GM18873 (cell line): ENCODE measurements at regions not wholly inside any gene's neighbourhood (a gene's known extent, or its start where the extent isn't known, plus 50 kb on each side); places are given as distances from the start of the nearest gene placed in this dataset.
"Not testable (repeated sequence)": the region's sequence is repeated elsewhere in the genome, so short reads cannot be mapped to it uniquely, and the experiment has no call there.

ENCODE experiments used
- ATAC-seq: cut with Tn5 transposase; IDR thresholded peaks from one replicate; pipeline ENCODE4 v1.9.1; 2021; ENCODE audit warnings: mild to moderate bottlenecking, moderate library complexity, moderate number of reproducible peaks; ENCODE audit not compliant: unreplicated experiment, low FRiP score

DNA sequence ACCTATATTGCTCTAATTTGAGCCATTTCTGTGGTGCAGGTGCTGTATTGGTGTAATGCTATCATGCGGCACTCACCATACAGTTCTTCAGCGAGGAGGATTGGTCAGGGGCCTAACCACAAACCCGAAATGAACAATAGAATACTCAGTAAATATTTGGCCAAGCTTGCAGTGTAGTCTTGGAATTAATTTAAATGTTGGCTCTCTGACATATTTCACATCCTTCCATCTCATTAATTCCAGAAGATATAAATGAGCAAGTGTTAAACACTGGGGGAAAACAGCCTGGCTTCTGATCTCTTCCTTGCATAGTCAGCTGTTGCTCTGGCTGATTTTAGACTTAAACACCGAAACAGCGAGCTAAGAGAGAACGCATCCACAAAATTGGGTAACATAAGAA, 663.1 kb upstream of the GHITM start:
- ATAC-seq, result no peak

GRCh38 chr10:83489161-83489560, 650.1 kb upstream of the GHITM start:
- no peak for ATAC-seq

- no peak for ATAC-seq
Observed at GRCh38 chr10:83492004-83492403, 647.3 kb upstream of the GHITM start.

DNA sequence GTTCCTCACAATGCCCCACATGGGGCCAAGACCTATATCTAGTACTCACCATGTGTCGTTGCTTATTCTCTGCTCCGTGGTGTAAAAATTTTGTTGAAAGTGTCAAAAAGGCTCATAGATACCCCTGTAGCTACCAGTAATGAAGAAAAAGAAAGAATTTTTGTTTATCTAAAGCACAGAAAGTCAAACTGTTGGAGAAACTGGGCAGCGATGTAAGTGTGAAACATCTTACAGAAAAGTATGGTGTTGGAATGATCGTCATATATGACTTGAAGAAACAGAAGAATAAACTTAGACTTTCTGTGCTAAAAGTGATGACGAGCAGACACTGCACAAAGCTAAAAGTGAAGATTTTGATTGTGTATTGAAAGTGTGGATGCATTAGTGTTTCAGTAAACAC, 626.6 kb upstream of the GHITM start:
- ATAC-seq, result no peak

DNA sequence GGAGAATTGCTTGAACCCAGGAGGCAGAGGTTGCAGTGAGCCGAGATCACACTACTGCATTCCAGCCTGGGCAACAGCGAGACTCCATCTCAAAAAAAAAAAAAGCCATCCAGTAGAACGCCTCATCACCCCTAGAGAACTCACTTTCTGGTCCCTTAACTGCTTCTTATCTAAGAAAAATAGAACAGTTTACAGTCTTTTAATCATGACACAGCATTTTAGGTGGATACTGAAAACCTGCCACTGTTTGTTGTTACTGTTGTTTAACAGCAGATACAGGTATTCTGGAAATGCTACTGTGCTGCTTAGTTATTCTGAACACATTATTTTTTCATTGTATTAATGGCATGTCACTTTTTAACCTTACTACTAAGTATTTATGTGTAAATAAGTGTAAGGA, 624.3 kb upstream of the GHITM start:
- no peak for ATAC-seq

- ATAC-seq, result no peak
Observed at GRCh38 chr10:83516788-83517187, 622.5 kb upstream of the GHITM start.

DNA sequence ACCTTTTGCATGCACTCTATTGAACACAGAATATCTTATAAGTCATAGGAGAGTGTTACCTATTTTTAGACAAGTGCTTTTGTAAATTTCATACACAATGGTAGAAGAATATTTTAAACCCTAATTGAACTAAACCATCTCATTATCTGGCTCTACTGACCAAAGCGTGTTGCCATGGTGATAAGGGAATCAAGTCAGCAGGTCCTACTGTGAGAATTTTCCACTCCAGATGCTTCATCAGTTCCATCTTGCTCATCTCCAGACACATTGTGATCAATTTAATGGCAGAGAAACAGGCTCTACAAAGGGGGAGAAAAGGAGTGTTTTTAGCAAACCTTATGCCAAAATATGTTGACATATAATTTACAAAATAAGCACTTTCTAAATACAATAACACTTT, 621.9 kb upstream of the GHITM start:
- ATAC-seq, result no peak

DNA sequence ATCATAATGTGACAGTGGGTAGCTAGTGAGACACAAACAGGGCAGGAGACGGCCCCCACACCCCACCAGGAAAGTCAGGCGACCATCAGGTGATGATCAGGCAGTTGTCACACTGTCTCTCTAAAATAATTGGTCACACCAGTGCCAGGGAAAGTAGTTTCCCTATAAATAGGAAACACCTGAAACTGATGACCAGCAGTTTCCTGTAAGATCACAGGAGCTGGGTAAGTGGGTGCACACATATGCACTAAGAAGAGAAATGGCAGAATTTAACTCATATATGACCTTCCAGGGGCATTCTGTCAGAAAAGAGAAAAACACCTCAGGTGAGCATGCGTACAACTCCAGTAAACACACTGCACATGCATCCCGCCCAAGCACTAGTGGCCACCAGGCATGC, 620.5 kb upstream of the GHITM start:
- no peak for ATAC-seq

- ATAC-seq, result not testable (repeated sequence)
Observed at GRCh38 chr10:83520386-83520785, 618.9 kb upstream of the GHITM start.

DNA sequence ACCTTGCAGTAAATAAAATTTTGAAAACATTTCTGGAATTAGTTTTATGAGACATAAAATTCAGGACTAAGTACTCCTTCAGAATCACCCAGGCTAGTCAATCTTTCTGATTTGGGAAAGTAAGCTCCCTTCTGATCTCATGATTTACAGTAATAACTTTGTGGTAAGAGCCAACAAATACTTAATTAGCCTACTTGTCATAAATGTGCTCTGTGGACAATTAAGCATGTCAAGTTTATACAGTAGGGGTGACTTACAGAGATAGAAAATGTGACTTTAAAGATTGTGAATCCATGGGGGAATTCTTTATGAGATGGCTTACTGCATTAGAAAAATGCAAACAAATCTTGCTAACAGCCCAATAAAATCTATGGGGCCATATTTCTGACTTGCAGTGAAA, 616.9 kb upstream of the GHITM start:
- ATAC-seq, result no peak

GRCh38 chr10:83522881-83523386, 616.4 kb upstream of the GHITM start:
- no peak for ATAC-seq

- ATAC-seq, result no peak
Observed at GRCh38 chr10:83527934-83528333, 611.4 kb upstream of the GHITM start.

DNA sequence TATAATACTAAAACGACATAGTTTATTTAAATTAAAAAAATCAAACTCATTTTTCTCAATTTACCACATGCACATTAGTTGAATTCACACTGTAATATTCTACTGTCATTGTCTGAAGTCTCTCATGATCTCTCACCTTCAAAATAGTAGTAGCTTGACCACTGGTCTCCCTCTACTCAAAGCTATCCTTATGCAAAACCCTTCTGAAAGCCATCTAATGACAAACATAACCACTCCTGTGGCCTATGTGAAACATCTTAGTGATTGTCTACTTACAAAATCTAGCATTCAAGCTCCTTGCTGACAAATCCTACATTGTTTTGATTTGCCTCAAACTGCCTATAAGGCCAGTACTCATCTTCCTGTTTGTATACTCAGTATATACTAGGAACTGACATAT, 606.0 kb upstream of the GHITM start:
- ATAC-seq, result peak; percentile 79

DNA sequence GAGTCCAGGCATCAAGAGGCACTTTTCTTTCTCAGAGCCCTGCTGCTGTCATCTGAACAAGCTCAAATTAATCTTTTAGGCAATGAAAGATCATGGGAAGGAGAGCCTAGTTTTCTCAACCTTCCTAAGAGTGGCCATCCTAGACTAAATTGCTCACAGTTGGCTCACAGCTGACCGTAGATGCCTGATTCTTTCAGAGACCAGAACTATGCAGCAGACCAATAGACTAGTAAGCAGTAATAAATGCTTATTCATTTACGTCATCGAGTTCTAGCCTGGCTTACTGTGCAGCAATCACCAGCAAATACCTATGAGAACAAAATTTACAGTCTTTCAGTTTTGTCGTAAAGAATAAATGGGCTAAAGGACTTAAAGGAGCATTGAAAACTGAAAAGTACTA, 602.9 kb upstream of the GHITM start:
- no peak for ATAC-seq

DNA sequence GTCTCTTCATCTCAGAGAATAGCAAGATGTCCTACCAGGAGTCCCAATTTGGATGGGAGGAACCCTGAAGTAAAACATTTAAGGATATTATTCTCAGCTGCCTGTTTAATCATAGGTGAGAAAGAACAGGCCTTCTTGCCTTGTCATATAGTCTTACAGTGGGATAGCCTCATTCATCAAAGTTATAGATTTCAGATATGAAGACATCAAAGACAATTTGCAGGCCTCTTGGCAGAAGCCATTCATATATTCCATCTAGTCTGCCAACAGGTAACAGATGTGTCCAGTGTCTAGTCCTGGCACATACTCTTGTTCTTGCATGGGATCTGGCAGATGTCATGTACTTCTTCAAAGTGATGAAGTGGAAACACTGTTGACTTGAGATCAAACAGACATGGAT, 601.3 kb upstream of the GHITM start:
- no peak for ATAC-seq

DNA sequence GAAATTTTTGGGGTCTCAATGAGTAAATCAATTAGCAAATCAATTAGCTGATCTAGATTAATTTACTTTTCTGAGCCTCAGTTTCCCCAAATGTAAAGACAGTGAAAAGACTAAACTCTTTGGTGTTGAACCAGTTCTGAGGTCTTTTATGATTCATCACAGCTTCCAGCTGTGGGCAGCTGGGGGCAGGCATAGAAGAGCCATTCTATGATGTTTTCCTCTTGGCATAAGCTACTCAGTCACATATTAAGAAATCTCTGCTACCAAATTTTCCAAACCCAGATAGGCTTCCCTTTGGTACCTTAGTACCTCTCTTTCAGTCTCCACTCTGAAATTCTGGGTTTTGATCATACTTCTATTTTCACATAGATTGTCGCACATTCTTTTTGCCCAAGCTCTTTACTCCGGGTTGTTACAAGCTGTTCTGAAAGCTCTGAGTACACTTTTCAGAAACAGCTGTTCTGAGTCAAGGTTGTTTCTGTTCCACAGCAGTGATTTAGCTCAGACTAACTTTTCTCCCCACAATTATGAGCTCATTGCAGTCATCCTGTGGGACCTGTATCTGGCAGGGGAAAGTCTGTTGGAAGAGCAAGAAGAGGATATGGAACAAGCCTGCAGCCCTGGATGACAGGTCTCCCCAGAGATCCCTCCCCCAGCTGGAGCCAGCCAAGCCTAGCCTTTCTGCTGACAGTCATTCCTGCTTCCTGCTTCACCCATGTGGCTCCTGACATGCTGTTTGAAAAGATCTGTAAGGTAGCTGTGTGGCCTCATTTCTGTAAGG, 599.6 kb upstream of the GHITM start:
- ATAC-seq, result peak; percentile 72

GRCh38 chr10:83541046-83541445, 598.3 kb upstream of the GHITM start:
- ATAC-seq, result no peak

DNA sequence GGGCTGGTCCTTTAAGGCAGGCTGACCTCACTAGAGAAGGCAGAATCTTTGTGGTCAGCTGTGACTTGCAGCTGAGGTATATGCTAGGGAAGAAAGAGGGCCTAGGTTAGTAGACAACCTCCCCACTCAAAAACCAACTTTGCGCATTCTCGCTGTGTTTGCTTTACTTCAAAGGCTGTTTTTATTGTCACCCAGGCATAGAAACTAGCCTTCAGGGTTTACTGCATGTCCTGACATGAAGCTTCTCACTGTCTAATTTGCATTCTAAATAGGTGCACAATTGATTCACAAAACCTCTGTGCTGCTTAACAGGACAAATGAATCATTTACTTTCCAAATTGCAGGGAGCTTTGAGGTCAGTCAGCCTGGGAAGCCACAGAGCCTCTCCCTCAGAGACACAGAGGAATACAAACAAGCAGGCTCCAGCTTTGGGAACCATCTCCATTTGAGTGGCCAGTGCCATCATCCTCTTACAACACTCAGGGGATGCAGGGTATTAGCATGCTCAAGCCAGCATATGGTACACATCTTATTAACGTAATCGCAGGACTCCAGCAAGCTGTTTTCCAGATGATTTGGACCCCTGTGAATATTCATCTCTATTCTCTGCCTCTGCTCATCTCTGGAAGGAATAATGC, 596.4 kb upstream of the GHITM start:
- peak; percentile 46 for ATAC-seq

DNA sequence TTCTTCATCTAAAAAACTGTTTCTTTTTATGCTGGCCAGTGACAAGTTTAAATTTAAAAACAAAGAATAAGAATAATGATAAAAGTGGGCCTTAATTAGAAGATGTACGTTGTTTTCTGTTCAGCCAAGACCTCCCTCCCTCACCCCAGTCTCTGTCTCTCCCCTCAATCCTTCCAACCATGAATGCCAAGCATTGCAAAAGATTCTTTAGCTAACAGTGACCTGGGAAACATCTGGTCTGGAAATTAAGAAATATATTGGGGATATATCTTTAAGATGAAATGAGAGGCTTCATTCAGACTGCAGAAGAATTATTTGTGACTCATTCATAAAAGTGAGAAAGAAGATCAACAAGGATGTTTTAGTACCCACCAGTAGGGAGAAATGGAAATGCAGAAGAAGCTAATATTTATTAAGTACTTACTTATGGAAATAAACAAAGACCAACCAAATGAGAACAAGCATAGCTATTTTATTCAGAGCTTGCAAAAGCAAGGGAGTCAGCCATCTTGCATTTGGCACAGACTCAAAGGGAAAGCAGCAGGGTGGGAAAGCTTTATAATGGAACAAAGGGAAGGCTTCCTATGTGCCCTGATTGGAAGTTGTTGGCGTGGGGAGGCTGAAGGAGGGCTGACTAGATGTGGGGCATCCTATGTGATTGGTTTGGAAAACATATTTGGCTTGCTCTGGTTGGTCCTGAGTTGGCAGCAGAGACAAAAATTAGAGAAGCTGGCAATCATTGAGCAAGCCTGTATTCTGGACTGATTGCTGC, 595.4 kb upstream of the GHITM start:
- ATAC-seq, result no peak

DNA sequence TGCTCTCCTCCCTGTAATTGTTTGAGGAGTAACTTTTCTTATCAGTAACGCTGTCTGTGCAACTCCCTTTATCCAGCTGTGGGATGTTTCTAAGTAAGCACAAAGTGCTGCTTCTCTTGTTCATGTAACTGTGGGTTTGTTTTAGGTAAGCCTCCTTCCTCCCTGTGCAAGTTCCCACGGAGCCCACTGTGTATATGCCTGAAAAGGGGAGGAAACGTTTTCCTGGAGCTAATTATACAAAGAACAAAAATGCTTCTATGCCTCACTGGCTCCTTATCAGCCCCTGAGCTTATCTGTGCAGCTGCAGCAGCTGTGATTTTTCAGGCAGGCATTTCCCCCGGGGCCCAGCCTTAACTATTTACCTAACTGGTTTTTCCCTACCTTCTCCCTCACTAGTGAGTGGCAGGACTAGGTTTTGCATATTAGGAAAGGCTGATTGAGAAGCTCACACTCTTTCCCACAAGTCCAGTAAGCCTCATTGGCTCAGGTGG, 593.4 kb upstream of the GHITM start:
- peak; percentile 41 for ATAC-seq

DNA sequence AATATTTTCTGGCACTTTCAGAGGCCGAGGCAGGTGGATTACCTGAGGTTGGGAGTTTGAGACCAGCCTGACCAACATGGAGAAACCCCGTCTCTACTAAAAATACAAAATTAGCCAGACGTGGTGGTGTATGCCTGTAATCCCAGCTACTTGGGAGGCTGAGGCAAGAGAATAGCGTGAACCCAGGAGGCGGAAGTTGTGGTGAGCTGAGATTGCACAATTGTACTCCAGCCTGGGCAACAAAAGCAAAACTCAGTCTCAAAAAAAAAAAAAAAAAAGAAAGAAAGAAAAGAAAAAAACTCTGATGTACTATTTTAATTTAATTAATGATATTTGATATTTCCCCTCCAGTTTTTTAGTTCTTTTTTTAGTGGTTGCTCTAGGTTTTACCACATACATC, 588.1 kb upstream of the GHITM start:
- ATAC-seq, result not testable (repeated sequence)
